Activated CD4-positive, alpha-beta memory T cell treated with anti-CD3 and anti-CD28 coated beads, Interleukin-2, amount 10 ng/mL, durations not matched to agents 7 days and 5 days (primary cell): ENCODE measurements at regions not wholly inside any gene's neighbourhood (a gene's known extent, or its start where the extent isn't known, plus 50 kb on each side); places are given as distances from the start of the nearest gene placed in this dataset.

Experiments used
- CTCF ChIA-PET: fragments of 350-600 bp; sonication (Branson Sonifier 250); formaldehyde crosslinking; loops from one replicate; lab custom pipeline; 2021; ENCODE audit warnings: antibody characterized with exemption, inconsistent platforms; lab: Charles Lee
- POLR2A ChIA-PET: fragments of 350-600 bp; sonication (Branson Sonifier 250); formaldehyde crosslinking; loops from one replicate; lab custom pipeline; 2021; ENCODE audit warnings: antibody characterized with exemption; lab: Charles Lee
- DNase-seq: peaks from one replicate; pipeline ENCODE4 v3.0.0-alpha.2; 2020
- H3K27ac Mint-ChIP-seq: one replicate; pipeline ENCODE4 v1.8.0; 2021; ENCODE audit warnings: mild to moderate bottlenecking, mixed read lengths
- H3K27me3 Mint-ChIP-seq: one replicate; pipeline ENCODE4 v1.8.0; 2021; ENCODE audit warnings: mixed read lengths
- H3K36me3 Mint-ChIP-seq: one replicate; pipeline ENCODE4 v1.8.0; 2021; ENCODE audit warnings: low read depth, mixed read lengths
- H3K4me1 Mint-ChIP-seq: one replicate; pipeline ENCODE4 v1.8.0; 2021; ENCODE audit warnings: mixed read lengths
- H3K4me3 Mint-ChIP-seq: one replicate; pipeline ENCODE4 v1.8.0; 2021; ENCODE audit warnings: mild to moderate bottlenecking, mixed read lengths
- H3K9me3 Mint-ChIP-seq: one replicate; pipeline ENCODE4 v1.8.0; 2021; ENCODE audit warnings: mixed read lengths

- Mint-ChIP-seq H3K4me3 (no peak overlapping the region), H3K36me3 (no peaks in the 10 kb centered on the region), H3K27me3 (no peaks in the 10 kb centered on the region), H3K4me1 (peaks cover 24% of the 10 kb centered on the region), H3K27ac (no peak overlapping the region), H3K9me3 (no peaks in the 10 kb centered on the region)
- ChIA-PET POLR2A (no interaction called here), CTCF (interaction anchor here (1.1 to 1.3 kb wide), 2 partner anchors 16 to 400 kb away, joined by 3 to 4 read pairs; no protein-coding TSS in a partner anchor)
- DNase-seq, result no peak
Observed at GRCh38 chr2:160651416-160652200, 158.0 kb upstream of the RBMS1 start.

- Mint-ChIP-seq H3K9me3 (no peaks in the 10 kb centered on the region), H3K4me3 (no peak overlapping the region), H3K27me3 (peaks cover 3% of the 10 kb centered on the region), H3K4me1 (peaks cover 24% of the 10 kb centered on the region), H3K36me3 (no peaks in the 10 kb centered on the region), H3K27ac (peak overlapping the region; percentile 36)
- peak; percentile 76 for DNase-seq
- POLR2A ChIA-PET, result no interaction called here
- CTCF ChIA-PET, result no interaction called here
Observed at GRCh38 chr2:160652236-160652635, 158.6 kb upstream of the RBMS1 start.

GRCh38 chr2:160657196-160657595 is 163.6 kb upstream of the RBMS1 start:
- Mint-ChIP-seq H3K27me3 (peaks cover 19% of the 10 kb centered on the region), H3K27ac (no peak overlapping the region), H3K4me1 (peaks cover 12% of the 10 kb centered on the region), H3K4me3 (no peak overlapping the region), H3K9me3 (no peaks in the 10 kb centered on the region), H3K36me3 (no peaks in the 10 kb centered on the region)
- no peak for DNase-seq
- POLR2A ChIA-PET, result no interaction called here
- CTCF ChIA-PET, result no interaction called here

GRCh38 chr2:160658851-160659250 is 165.2 kb upstream of the RBMS1 start:
- H3K4me1 Mint-ChIP-seq, result no peaks in the 10 kb centered on the region
- no peaks in the 10 kb centered on the region for H3K9me3 Mint-ChIP-seq
- POLR2A ChIA-PET, result no interaction called here
- peaks cover 19% of the 10 kb centered on the region for H3K27me3 Mint-ChIP-seq
- H3K4me3 Mint-ChIP-seq, result no peak overlapping the region
- CTCF ChIA-PET, result no interaction called here
- H3K27ac Mint-ChIP-seq, result no peak overlapping the region
- H3K36me3 Mint-ChIP-seq, result no peaks in the 10 kb centered on the region
- no peak for DNase-seq

- peaks cover 19% of the 10 kb centered on the region for H3K27me3 Mint-ChIP-seq
- DNase-seq, result no peak
- H3K27ac Mint-ChIP-seq, result no peak overlapping the region
- H3K4me1 Mint-ChIP-seq, result peaks cover 1% of the 10 kb centered on the region
- no peak overlapping the region for H3K4me3 Mint-ChIP-seq
- no peaks in the 10 kb centered on the region for H3K9me3 Mint-ChIP-seq
- ChIA-PET CTCF (no interaction called here), POLR2A (no interaction called here)
- no peaks in the 10 kb centered on the region for H3K36me3 Mint-ChIP-seq
Observed at GRCh38 chr2:160660741-160661140, 167.1 kb upstream of the RBMS1 start.

- ChIA-PET POLR2A (no interaction called here), CTCF (no interaction called here)
- Mint-ChIP-seq H3K9me3 (no peaks in the 10 kb centered on the region), H3K27me3 (peaks cover 5% of the 10 kb centered on the region), H3K4me1 (peaks cover 18% of the 10 kb centered on the region), H3K27ac (no peak overlapping the region), H3K4me3 (no peak overlapping the region), H3K36me3 (no peaks in the 10 kb centered on the region)
- no peak for DNase-seq
Observed at GRCh38 chr2:160664603-160665140, 171.1 kb upstream of the RBMS1 start.

- ChIA-PET CTCF (interaction anchor here (0.6 to 0.9 kb wide), 2 partner anchors 150 to 236 kb away, joined by 3 read pairs; no protein-coding TSS in a partner anchor), POLR2A (interaction anchor here (0.8 kb wide), 1 partner anchor 446 kb away, joined by 3 read pairs; no protein-coding TSS in a partner anchor)
- no peak for DNase-seq
- Mint-ChIP-seq H3K36me3 (no peaks in the 10 kb centered on the region), H3K27ac (peak overlapping the region; percentile 24), H3K4me3 (no peak overlapping the region), H3K9me3 (no peaks in the 10 kb centered on the region), H3K4me1 (peaks cover 18% of the 10 kb centered on the region), H3K27me3 (no peaks in the 10 kb centered on the region)
Observed at GRCh38 chr2:160666154-160667060, 172.8 kb upstream of the RBMS1 start.

GRCh38 chr2:160667811-160668210 is 174.2 kb upstream of the RBMS1 start:
- H3K36me3 Mint-ChIP-seq, result no peaks in the 10 kb centered on the region
- CTCF ChIA-PET, result no interaction called here
- no peak for DNase-seq
- H3K9me3 Mint-ChIP-seq, result no peaks in the 10 kb centered on the region
- H3K27me3 Mint-ChIP-seq, result no peaks in the 10 kb centered on the region
- peaks cover 18% of the 10 kb centered on the region for H3K4me1 Mint-ChIP-seq
- no peak overlapping the region for H3K4me3 Mint-ChIP-seq
- POLR2A ChIA-PET, result no interaction called here
- no peak overlapping the region for H3K27ac Mint-ChIP-seq

- peaks cover 18% of the 10 kb centered on the region for H3K4me1 Mint-ChIP-seq
- no peaks in the 10 kb centered on the region for H3K27me3 Mint-ChIP-seq
- no peaks in the 10 kb centered on the region for H3K36me3 Mint-ChIP-seq
- DNase-seq, result no peak
- ChIA-PET POLR2A (no interaction called here), CTCF (no interaction called here)
- H3K27ac Mint-ChIP-seq, result no peak overlapping the region
- H3K9me3 Mint-ChIP-seq, result no peaks in the 10 kb centered on the region
- H3K4me3 Mint-ChIP-seq, result no peak overlapping the region
Observed at GRCh38 chr2:160670618-160671017, 177.0 kb upstream of the RBMS1 start.

- H3K4me3 Mint-ChIP-seq, result no peak overlapping the region
- peaks cover 2% of the 10 kb centered on the region for H3K4me1 Mint-ChIP-seq
- DNase-seq, result no peak
- CTCF ChIA-PET, result no interaction called here
- no peaks in the 10 kb centered on the region for H3K27me3 Mint-ChIP-seq
- no peak overlapping the region for H3K27ac Mint-ChIP-seq
- POLR2A ChIA-PET, result no interaction called here
- H3K36me3 Mint-ChIP-seq, result no peaks in the 10 kb centered on the region
- no peaks in the 10 kb centered on the region for H3K9me3 Mint-ChIP-seq
Observed at GRCh38 chr2:160672211-160672610, 178.6 kb upstream of the RBMS1 start.

GRCh38 chr2:160674146-160674750 is 180.6 kb upstream of the RBMS1 start:
- CTCF ChIA-PET, result interaction anchor here (0.6 to 1.6 kb wide), 2 partner anchors 12 to 350 kb away, joined by 4 read pairs; no protein-coding TSS in a partner anchor
- no peak for DNase-seq

GRCh38 chr2:160679686-160680085 is 186.1 kb upstream of the RBMS1 start:
- Mint-ChIP-seq H3K27me3 (peaks cover 1% of the 10 kb centered on the region), H3K4me3 (no peak overlapping the region), H3K36me3 (no peaks in the 10 kb centered on the region), H3K9me3 (peaks cover 4% of the 10 kb centered on the region), H3K27ac (no peak overlapping the region), H3K4me1 (no peaks in the 10 kb centered on the region)
- POLR2A ChIA-PET, result no interaction called here
- CTCF ChIA-PET, result no interaction called here
- no peak for DNase-seq

More at GRCh38 chr2:160674146-160674750, 180.6 kb upstream of the RBMS1 start:
- H3K27me3 Mint-ChIP-seq, result no peaks in the 10 kb centered on the region
- H3K4me3 Mint-ChIP-seq, result no peak overlapping the region
- POLR2A ChIA-PET, result no interaction called here
- H3K4me1 Mint-ChIP-seq, result no peaks in the 10 kb centered on the region
- H3K27ac Mint-ChIP-seq, result no peak overlapping the region
- no peaks in the 10 kb centered on the region for H3K9me3 Mint-ChIP-seq
- no peaks in the 10 kb centered on the region for H3K36me3 Mint-ChIP-seq

GRCh38 chr2:160680294-160680693 is 186.7 kb upstream of the RBMS1 start:
- no peak for DNase-seq
- H3K27me3 Mint-ChIP-seq, result peaks cover 1% of the 10 kb centered on the region
- no peak overlapping the region for H3K4me3 Mint-ChIP-seq
- peaks cover 4% of the 10 kb centered on the region for H3K9me3 Mint-ChIP-seq
- ChIA-PET CTCF (no interaction called here), POLR2A (no interaction called here)
- no peaks in the 10 kb centered on the region for H3K36me3 Mint-ChIP-seq
- no peaks in the 10 kb centered on the region for H3K4me1 Mint-ChIP-seq
- H3K27ac Mint-ChIP-seq, result no peak overlapping the region
